Right atrium auricular region (tissue), 2 donors: ENCODE measurements at regions not wholly inside any gene's neighbourhood (a gene's known extent, or its start where the extent isn't known, plus 50 kb on each side); places are given as distances from the start of the nearest gene placed in this dataset.

Experiments
- DNase-seq: peaks from one replicate; pipeline ENCODE4 v3.0.0-alpha.2; 2019; ENCODE audit warnings: low spot score
- H3K27ac ChIP-seq, 2 donors: fragments of 200-600 bp; sonication (generic); 1 replicate in 1 of 2; 2 replicates in 1 of 2; pipeline ENCODE4 v1.5.1; 2016 to 2019
- H3K27me3 ChIP-seq, 2 donors: fragments of 200-600 bp; sonication (generic); one replicate each; pipeline versions ENCODE4 v1.5.1 to v1.6.0; 2017 to 2019
- H3K36me3 ChIP-seq: fragments of 200-600 bp; sonication (generic); one replicate; pipeline ENCODE4 v1.5.1; 2016
- H3K4me1 ChIP-seq, 2 donors: fragments of 200-600 bp; sonication (generic); one replicate each; pipeline versions ENCODE4 v1.5.1 to v1.6.0; 2017 to 2019
- H3K4me3 ChIP-seq, 2 donors: fragments of 200-600 bp; sonication (generic); 1 replicate in 1 of 2; 2 replicates in 1 of 2; pipeline ENCODE4 v1.5.1; 2017 to 2019; ENCODE audit warnings: mild to moderate bottlenecking in 1 of 2, moderate library complexity in 1 of 2
- H3K9me3 ChIP-seq, 2 donors: fragments of 200-600 bp; sonication (generic); one replicate each; pipeline ENCODE4 v1.5.1; 2019
- TF ChIP-seq, protein P1 (sequence below), 2 donors: fragments of 200-600 bp; sonication (generic); IDR thresholded peaks; one replicate each; pipeline ENCODE4 v1.5.1; 2019; ENCODE audit warnings: antibody characterized with exemption in 2 of 2

DNA sequence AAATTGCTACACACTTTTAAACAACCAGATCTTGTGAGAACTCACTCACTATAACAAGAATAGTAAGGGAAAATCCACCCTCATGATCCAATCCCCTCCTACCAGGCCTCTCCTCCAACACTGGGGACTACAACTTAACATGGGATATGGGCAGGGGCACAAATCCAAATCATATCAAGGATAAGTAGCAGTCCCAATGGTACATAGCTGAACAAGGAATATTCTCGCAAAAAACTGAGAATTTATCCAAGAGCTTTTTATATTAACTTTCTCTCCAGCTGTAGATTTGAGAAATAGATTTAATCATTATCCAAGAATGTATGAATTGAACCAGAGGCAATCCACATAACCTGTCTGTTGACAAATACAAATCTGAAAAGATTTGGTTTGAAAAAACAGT is 185.2 kb downstream of the TMTC3 start:
- no peak overlapping the region for H3K4me3 ChIP-seq

DNA sequence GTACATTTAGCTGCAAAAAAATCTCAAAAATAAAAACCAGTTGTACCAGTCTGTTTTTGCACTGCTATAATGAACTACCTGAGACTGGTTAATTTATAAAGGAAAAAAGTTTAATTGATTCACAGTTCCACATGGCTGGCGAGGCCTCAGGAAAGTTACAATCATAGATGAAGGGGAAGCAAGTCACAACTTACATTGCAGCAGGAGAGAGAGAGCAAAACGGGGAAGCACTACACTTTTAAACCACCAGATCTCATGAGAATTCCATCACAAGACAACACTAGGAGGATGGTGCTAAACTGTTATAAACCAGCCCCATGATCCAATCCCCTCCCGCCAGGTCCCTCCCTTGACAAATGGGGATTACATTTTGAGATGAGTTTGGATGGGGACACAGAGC is 186.0 kb downstream of the TMTC3 start:
- no peaks in the 10 kb centered on the region for H3K27me3 ChIP-seq
- TF ChIP-seq, protein P1, sequence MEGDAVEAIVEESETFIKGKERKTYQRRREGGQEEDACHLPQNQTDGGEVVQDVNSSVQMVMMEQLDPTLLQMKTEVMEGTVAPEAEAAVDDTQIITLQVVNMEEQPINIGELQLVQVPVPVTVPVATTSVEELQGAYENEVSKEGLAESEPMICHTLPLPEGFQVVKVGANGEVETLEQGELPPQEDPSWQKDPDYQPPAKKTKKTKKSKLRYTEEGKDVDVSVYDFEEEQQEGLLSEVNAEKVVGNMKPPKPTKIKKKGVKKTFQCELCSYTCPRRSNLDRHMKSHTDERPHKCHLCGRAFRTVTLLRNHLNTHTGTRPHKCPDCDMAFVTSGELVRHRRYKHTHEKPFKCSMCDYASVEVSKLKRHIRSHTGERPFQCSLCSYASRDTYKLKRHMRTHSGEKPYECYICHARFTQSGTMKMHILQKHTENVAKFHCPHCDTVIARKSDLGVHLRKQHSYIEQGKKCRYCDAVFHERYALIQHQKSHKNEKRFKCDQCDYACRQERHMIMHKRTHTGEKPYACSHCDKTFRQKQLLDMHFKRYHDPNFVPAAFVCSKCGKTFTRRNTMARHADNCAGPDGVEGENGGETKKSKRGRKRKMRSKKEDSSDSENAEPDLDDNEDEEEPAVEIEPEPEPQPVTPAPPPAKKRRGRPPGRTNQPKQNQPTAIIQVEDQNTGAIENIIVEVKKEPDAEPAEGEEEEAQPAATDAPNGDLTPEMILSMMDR (IDR thresholded peaks at IDR 0.05): no peak

More for the DNA sequence above, 185.2 kb downstream of the TMTC3 start:
- H3K27me3 ChIP-seq: no peaks in the 10 kb centered on the region
- no peaks in the 10 kb centered on the region for H3K9me3 ChIP-seq
- H3K27ac ChIP-seq: no peak overlapping the region
- no peaks in the 10 kb centered on the region for H3K36me3 ChIP-seq
- TF ChIP-seq, protein P1 (IDR thresholded peaks at IDR 0.05): no peak
- no peak for DNase-seq
- no peaks in the 10 kb centered on the region for H3K4me1 ChIP-seq

DNA sequence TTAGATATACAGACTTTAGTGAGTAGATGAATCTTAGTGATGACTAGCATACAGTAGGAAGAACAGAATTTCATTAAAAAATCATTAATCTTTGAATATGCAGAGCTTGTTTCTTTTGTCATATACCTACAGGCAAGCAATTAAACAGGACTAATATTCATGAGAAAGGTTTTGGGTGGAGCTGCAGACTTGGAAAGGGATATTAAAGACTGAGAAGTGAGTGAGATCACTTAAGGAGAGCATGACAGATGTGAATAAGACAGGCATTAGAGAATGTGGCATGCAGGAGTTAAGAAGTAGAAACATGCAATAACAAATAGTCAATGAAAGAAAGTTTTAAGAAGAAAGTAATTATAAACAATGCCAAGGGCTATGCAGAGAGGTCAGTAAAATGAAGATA is 187.7 kb downstream of the TMTC3 start:
- no peaks in the 10 kb centered on the region for H3K36me3 ChIP-seq

More for the DNA sequence above, 186.0 kb downstream of the TMTC3 start:
- no peaks in the 10 kb centered on the region for H3K4me1 ChIP-seq
- H3K4me3 ChIP-seq: no peak overlapping the region
- DNase-seq: no peak
- H3K9me3 ChIP-seq: no peaks in the 10 kb centered on the region
- H3K36me3 ChIP-seq: no peaks in the 10 kb centered on the region
- no peak overlapping the region for H3K27ac ChIP-seq

GRCh38 chr12:88334271-88334670 is 192.2 kb downstream of the TMTC3 start:
- no peak overlapping the region for H3K27ac ChIP-seq

More for the DNA sequence above, 187.7 kb downstream of the TMTC3 start:
- Histone ChIP-seq H3K27me3 (no peaks in the 10 kb centered on the region), H3K4me1 (no peaks in the 10 kb centered on the region), H3K27ac (no peak overlapping the region), H3K4me3 (no peak overlapping the region), H3K9me3 (no peaks in the 10 kb centered on the region)
- no peak for DNase-seq
- TF ChIP-seq, protein P1 (IDR thresholded peaks at IDR 0.05): no peak

GRCh38 chr12:88336076-88336739 is 194.1 kb downstream of the TMTC3 start:
- DNase-seq: no peak
- Histone ChIP-seq H3K4me3 (no peak overlapping the region), H3K9me3 (no peaks in the 10 kb centered on the region), H3K27ac (no peak overlapping the region), H3K4me1 (no peaks in the 10 kb centered on the region), H3K36me3 (no peaks in the 10 kb centered on the region), H3K27me3 (no peaks in the 10 kb centered on the region)
- TF ChIP-seq, protein P1 (IDR thresholded peaks at IDR 0.05): no peak

More at GRCh38 chr12:88334271-88334670, 192.2 kb downstream of the TMTC3 start:
- TF ChIP-seq, protein P1 (IDR thresholded peaks at IDR 0.05): no peak
- H3K36me3 ChIP-seq: no peaks in the 10 kb centered on the region
- no peaks in the 10 kb centered on the region for H3K9me3 ChIP-seq
- DNase-seq: no peak
- H3K4me1 ChIP-seq: no peaks in the 10 kb centered on the region
- no peaks in the 10 kb centered on the region for H3K27me3 ChIP-seq
- H3K4me3 ChIP-seq: no peak overlapping the region

- Histone ChIP-seq H3K36me3 (no peaks in the 10 kb centered on the region), H3K4me1 (no peaks in the 10 kb centered on the region), H3K9me3 (no peaks in the 10 kb centered on the region), H3K27me3 (no peaks in the 10 kb centered on the region), H3K27ac (no peak overlapping the region), H3K4me3 (no peak overlapping the region)
- TF ChIP-seq, protein P1 (IDR thresholded peaks at IDR 0.05): no peak
- no peak for DNase-seq
Observed at GRCh38 chr12:88338486-88338885, 196.4 kb downstream of the TMTC3 start.
